ENCODE measurements at regions not wholly inside any gene's neighbourhood (a gene's known extent, or its start where the extent isn't known, plus 50 kb on each side); places are given as distances from the start of the nearest gene placed in this dataset.
"Not testable (repeated sequence)": the region's sequence is repeated elsewhere in the genome, so short reads cannot be mapped to it uniquely, and the experiment has no call there.

DNA sequence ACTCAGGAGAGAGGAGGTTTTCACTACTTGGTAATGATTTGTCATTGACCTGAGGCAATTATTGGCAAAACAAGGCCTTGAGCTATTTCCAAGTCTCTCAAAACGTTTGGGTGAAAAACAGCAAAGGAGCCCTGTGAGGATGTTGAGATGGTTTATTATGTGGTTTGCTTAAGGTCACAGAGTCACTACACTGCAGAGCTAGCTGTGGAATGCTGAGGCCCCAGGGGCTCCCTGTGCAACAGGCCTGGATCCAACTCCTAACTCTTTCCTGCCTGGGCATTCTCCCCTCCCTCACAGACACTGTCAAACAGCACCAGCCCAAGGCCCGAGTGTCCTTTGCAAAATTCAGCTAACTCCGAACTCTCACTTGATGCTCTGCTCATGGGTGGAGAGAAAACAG, 754.6 kb upstream of the SOX11 start:
- DNase-seq, result no peak

- no peak for DNase-seq
Measured at GRCh38 chr2:4938206-4938605, 754.0 kb upstream of the SOX11 start.

DNA sequence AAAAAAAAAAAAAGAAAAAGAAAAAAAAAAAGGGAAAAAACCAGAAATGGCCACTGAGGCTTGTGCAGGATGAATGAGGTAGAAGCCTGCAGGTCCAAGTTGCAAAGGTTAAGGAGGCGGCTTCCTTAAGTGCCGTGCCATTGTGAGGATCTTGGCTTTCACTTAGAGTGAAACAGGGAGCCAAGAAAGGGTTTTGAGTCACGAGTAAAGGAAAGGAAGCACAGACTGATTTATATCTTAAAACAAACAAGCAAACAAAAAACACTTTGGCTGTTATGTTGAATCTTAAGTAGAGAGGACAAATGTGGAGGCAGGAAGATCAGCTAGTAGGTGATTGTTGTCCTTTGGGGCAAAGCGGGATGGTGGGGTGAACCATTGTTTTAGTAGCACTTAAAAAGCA, 749.7 kb upstream of the SOX11 start:
- no peak for DNase-seq

DNA sequence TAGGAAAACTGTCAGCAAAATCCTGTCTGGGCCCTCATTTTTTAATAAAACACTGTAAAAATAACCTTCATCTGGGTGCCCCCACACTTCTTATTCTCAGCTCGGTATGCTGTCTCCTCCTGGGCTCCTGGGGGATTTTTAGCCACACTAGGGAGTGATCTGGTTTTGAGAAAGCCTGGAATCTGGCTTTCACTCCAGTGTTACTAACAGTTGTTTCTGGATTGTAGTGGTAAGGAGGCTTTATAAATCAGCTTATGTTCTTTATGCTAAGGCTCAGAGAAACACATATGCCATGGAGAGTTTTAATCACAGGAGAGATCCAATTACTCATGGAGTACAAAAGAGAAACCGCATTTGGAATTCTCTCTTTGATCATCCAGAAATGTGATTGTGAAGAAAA, 744.3 kb upstream of the SOX11 start:
- no peak for DNase-seq

GRCh38 chr2:4951368-4951767, 740.8 kb upstream of the SOX11 start:
- no peak for DNase-seq

- DNase-seq, result no peak
Measured at GRCh38 chr2:4959219-4959618, 733.0 kb upstream of the SOX11 start.

DNA sequence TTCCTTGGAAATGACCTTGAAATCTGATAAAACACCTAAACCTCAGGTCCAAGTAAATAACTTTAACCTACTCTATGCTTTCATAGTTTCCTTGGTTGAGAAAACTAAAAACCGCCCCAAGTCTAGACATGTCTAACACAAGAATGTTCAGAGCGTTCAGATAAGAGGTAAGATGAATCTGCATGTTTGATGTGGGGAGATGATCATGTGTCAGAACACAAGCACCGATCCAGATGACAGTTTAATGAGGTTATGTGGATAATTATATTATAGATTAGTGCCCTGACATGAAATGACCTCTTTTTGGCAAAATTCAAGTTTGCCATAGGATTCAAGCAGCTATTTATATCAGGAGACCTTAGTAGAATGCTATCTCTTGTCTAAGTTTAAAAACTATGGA, 729.8 kb upstream of the SOX11 start:
- no peak for DNase-seq

DNA sequence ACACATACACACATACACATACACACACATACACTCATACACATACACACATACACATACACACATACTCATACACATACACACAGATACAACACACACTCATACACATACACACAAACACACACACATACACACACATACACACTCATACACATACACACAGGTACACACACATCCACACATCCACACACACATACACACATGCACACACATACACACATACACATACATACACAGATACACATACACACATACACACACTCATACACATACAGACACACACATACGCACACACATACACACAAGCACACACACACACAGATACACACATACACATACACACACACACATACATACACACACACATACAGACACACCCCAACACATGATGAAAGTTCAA, 729.1 kb upstream of the SOX11 start:
- no peak for DNase-seq

- DNase-seq, result no peak
Measured at GRCh38 chr2:4964001-4964540, 728.1 kb upstream of the SOX11 start.

- DNase-seq, result no peak
Measured at GRCh38 chr2:4964579-4964978, 727.6 kb upstream of the SOX11 start.

DNA sequence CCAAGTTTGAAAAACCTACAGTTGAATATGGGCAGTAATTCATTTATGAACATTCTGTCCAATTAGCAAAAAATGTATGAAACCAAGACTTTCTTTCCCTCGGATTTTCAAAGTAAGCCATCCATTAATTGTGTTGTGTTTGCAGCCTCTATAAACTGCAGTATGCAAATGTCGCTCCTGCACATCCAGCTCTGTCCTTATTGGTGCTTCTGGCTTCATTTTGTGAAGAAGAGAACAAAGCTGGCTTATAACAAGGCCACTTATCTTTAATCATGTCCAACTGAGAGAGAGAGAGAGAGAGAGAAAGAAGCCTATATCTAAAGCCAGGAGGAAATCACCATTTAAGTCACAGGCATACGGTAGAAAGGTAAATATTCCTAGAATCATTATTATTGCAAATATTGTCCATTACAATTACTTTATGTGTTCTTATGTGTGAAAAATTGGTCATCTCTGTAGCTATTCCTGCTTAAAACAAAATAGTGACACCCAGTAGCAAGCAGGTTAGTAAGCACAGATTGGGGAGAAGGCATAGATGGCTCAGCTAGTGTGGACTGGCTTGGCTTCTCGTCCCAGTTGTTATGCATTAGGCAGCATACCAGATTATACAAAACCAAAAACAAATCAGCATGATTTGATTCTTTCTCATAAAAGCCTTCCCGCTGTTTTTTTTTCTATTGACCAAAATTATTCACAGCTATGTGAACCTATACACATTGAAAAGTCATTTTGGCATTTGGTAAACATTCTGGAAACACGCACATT, 726.4 kb upstream of the SOX11 start:
- no peak for DNase-seq

DNA sequence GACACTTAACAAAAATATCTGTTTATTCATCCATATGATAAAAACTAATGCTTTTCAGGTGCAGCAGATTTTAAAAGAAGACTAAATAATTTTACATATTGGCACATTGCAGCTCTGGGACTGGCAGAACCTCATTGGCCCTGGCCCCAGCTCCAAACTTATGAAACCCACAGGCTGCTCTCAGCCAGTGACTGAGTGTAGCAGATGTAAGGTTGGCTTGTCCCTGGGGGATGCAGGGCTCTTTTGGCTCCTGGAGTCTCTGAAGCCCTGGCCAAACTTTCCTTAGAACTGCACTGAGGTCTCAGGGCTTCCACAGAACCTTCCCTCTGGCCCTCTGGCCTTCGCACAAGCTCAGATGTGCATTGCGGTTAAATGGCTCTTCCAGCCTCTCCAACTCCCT, 725.0 kb upstream of the SOX11 start:
- no peak for DNase-seq

DNA sequence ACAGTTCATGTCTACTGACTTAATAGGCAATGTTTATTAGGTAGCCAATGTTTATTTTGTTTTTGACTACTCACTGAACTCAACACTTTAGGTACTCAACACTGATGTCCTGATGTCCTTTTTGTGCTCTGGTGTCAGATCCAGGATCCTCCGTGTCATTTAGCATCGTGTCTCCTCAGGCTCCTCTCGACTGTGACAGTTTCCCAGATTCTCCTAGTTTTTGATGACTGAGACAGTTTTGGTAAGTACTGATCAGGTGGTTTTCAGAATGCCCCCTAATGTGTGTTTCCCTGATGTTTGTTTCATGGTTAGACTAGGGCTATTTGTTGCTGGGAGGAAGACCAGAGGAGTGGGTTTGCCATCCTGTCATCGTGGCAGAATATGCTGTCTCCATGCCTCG, 719.7 kb upstream of the SOX11 start:
- DNase-seq, result no peak

DNA sequence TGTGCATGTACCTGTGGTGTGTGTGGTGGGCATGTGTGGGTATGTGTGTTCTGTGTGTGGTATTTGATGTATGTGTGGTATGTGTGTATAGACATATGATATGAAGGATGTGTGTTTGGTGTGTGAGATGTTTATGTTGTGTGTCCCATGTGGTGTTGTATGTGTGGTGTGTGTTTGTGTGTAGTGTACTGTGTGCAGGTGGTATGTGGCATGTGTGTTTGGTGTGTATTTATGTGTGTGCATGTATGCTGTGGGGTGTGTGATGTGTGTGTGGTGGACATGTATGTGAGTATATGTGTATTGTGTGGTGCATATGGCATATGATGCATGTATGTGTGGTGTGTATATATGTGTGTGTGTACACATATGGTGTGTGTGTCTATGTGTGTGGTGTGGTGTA, 718.8 kb upstream of the SOX11 start:
- no peak for DNase-seq

DNA sequence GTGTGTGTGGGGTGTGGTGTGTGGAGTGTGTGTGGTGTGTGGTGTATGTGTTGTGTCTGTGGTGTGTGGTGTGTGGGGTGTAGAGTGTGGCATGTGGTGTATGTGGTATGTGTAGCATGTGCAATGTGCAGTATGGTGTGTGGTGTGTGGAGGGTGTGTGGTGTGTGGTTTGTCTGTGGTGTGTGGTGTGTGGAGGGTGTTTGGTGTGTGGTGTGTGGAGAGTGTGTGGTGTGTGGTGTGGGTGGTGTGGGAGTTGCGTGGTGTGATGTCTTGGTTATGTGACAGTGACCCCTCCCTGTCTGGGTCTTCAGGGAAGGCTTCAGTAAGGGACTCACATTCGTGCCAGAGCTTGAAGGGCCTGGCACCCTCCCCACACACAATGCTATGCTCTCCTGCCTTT, 718.2 kb upstream of the SOX11 start:
- peak in 1 of 14 donors; percentile 2 for DNase-seq

DNA sequence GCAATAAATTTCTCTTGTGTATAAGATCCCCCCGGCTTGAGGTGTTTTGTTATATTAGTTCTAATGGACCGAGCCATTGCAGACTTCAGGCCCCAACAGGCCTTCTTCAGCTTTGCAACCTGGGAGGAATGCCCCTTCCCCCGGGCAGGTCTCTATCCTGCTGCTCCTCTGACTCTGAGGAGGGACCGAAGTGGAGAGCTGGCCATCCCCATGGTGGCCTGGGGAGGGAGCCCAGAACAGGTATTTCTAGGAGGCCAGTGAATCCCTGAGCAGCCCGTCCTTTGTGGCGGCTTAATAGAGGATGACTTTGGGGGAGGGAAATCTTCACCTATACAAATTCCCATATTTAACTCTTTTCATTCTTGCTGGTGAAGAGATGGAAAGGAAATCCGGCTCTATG, 715.8 kb upstream of the SOX11 start:
- DNase-seq, result no peak

DNA sequence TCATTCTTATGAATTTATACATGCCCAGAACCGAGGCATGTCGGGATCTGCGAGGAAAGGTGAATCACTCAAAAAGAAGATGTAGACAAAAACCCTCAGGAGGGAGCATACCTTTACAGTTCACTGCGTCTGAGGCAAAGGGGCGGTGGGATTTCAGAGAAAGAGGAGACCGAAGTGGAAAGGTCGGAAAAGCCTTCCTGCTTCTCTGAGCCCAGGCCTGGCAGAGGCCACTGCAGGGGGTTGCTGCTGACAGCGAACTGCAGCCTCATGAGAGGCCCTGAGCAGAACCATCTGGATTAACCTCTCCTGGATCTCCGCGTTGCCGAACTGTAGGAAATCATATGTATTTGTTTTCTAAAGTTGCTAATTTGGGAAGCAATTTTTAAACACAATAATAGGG, 713.1 kb upstream of the SOX11 start:
- no peak for DNase-seq

- no peak for DNase-seq
Measured at GRCh38 chr2:4980995-4981394, 711.2 kb upstream of the SOX11 start.

DNA sequence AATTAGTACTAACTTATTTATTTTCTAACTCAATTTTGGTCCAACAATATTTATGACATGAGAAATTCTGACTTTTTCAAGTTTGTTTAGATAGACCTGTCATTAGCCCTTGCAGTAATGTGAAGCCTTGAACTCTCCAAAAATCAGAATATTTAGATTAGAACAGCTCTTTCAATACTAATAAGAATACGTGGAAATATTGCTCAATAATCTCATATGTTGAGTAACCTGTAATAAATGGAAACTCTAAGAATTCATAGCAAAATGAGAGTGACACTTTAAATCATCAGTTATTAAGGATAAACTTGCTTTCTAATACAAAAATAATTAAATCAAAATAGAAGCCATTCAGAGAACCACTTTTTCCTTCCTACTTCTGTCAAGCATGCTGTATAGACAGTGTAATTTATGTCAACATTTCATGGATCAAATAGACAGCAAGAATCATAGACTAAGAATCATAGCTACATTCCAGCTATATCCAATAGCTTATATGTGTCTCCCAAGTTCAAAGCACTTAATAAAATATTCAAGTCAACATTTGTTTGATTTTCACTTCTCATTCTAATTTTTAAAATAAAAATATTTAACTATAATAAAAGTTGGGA, 710.3 kb upstream of the SOX11 start:
- DNase-seq, result no peak

GRCh38 chr2:4988444-4988843, 703.7 kb upstream of the SOX11 start:
- not testable (repeated sequence) for DNase-seq

GRCh38 chr2:4992226-4992625, 700.0 kb upstream of the SOX11 start:
- no peak for DNase-seq

DNA sequence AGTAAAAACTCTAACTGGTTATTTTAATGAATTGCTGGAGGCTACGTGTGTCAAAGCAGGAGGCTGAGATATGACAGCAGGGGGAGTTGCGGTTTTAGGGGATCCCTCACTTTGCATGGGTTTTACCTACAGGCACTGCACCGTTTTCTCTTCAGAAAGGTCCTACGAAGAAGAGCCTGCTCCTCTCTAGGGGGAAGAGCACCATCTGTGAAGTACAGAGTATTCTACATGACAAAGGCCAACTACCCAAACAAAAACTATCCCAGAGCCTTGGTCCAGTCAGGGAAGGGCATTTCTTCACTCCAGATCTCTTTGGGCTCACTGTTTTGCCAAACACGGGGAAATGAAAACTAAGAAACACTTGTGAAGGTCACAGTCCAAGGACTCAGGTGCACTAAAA, 696.7 kb upstream of the SOX11 start:
- no peak for DNase-seq

DNA sequence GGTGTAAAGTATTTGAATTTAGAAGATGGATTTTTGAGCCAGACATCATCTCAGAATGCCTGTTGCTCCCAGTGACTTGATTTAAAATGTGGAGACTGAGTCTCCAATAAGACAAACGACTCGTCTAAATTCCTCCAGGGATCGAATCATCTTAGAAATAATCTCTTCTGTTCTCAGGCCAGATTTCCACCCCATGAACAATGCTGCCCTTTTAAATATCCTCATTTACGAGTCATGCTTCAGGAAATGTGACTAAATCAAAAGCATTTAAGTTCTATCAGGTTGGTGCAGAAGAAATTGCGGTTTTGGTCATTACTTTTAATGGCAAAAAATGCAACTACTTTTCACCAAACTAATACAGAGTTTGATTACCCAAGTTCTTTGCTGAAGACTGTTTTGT, 684.6 kb upstream of the SOX11 start:
- DNase-seq, result no peak

DNA sequence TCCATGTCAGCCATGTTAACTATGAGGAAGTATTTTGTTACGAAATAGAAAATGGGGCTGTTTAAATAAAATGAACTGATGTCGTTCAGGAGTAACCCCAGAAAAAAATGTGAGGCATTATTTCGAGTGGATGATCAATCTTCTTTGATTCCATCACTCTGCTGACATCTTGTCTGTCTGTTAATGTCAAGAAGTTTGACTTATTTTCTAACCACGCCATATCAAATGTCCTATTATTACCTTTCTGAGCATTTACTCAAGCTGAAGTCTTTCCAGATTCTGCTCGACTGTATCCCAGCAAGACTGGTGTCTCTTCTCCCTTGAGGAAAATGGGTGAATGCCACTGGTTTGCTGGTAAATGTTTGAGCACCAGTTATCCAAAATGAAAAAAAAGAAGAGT, 672.9 kb upstream of the SOX11 start:
- no peak for DNase-seq

Data from C1 segment of cervical spinal cord (tissue), 14 donors.